Uterus (tissue), 3 donors: ENCODE measurements at regions not wholly inside any gene's neighbourhood (a gene's known extent, or its start where the extent isn't known, plus 50 kb on each side); places are given as distances from the start of the nearest gene placed in this dataset.

Source experiments
- DNase-seq, 2 donors: peaks; one replicate each; pipeline ENCODE4 v3.0.0-alpha.2; 2019 to 2020
- H3K27ac ChIP-seq, 2 donors: fragments of 200-600 bp; sonication (generic); 1 replicate in 1 of 2; 2 replicates in 1 of 2; pipeline ENCODE4 v1.5.1; 2016 to 2018
- H3K27me3 ChIP-seq, 2 donors: fragments of 200-600 bp; sonication (generic); one replicate each; pipeline ENCODE4 v1.5.1; 2018 to 2019; ENCODE audit warnings: control low read depth in 1 of 2
- H3K36me3 ChIP-seq, 2 donors: fragments of 200-600 bp; sonication (generic); one replicate each; pipeline ENCODE4 v1.5.1; 2019; ENCODE audit warnings: control low read depth in 1 of 2
- H3K4me1 ChIP-seq, 2 donors: fragments of 200-600 bp; sonication (generic); one replicate each; pipeline ENCODE4 v1.5.1; 2018 to 2019; ENCODE audit warnings: control low read depth in 1 of 2
- H3K4me3 ChIP-seq, 2 donors: fragments of 200-600 bp; sonication (generic); 1 replicate in 1 of 2; 2 replicates in 1 of 2; pipeline ENCODE4 v1.5.1; 2018 to 2019; ENCODE audit warnings: mild to moderate bottlenecking in 1 of 2
- H3K9me3 ChIP-seq, 2 donors: fragments of 200-600 bp; sonication (generic); one replicate each; pipeline ENCODE4 v1.5.1; 2019; ENCODE audit warnings: control low read depth in 1 of 2
- POLR2A ChIP-seq, 2 donors: fragments of 450-650 bp; IDR thresholded peaks; one replicate each; pipeline ENCODE4 v1.6.1; 2016; ENCODE audit warnings: antibody characterized with exemption in 2 of 2, mild to moderate bottlenecking in 1 of 2, moderate library complexity in 1 of 2
- intact Hi-C: fragments of 100-400 bp; cut with DNase I; formaldehyde crosslinking; loops from one replicate; pipeline ENCODE4 v1.15.1; 2023; ENCODE audit warnings: low total_unique reads
- TF ChIP-seq, protein P1 (sequence below), 4 experiments: fragments of 200-600 bp in 2 of 4; fragments of 450-650 bp in 2 of 4; sonication (generic) in 2 of 4; IDR thresholded peaks; one replicate each; pipeline ENCODE4 v1.5.1; 2016 to 2019; ENCODE audit warnings: antibody characterized with exemption in 4 of 4, mild to moderate bottlenecking in 2 of 4, moderate library complexity in 1 of 4
- donor health status: DM: yes; HTN: yes; CAD: no.

DNA sequence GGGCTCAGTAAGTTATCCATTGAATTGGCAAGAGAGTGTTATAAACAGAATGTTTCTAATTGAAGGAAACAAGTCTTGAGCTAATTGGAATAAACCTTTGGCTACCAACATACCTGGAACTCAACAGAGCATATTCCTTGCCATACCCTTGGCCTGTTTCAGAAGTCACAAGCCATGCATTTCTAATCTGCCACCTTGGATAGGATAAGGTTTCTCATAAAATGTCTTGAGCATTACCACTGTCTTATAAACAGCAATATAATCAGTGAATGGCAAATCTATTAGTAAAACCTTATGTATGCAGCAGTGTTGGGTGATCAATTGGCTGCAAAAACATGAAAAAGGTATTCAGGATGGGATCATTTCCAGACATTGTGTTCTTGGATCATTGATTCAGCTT is 765.2 kb upstream of the SEL1L start:
- no peak for DNase-seq
- Histone ChIP-seq H3K27ac (no peak overlapping the region), H3K9me3 (no peaks in the 10 kb centered on the region), H3K27me3 (no peaks in the 10 kb centered on the region), H3K4me3 (no peak overlapping the region), H3K36me3 (no peaks in the 10 kb centered on the region), H3K4me1 (no peaks in the 10 kb centered on the region)
- TF ChIP-seq, protein P1, sequence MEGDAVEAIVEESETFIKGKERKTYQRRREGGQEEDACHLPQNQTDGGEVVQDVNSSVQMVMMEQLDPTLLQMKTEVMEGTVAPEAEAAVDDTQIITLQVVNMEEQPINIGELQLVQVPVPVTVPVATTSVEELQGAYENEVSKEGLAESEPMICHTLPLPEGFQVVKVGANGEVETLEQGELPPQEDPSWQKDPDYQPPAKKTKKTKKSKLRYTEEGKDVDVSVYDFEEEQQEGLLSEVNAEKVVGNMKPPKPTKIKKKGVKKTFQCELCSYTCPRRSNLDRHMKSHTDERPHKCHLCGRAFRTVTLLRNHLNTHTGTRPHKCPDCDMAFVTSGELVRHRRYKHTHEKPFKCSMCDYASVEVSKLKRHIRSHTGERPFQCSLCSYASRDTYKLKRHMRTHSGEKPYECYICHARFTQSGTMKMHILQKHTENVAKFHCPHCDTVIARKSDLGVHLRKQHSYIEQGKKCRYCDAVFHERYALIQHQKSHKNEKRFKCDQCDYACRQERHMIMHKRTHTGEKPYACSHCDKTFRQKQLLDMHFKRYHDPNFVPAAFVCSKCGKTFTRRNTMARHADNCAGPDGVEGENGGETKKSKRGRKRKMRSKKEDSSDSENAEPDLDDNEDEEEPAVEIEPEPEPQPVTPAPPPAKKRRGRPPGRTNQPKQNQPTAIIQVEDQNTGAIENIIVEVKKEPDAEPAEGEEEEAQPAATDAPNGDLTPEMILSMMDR (IDR thresholded peaks at IDR 0.05), result no peak
- no peak for TF ChIP-seq POLR2A (IDR thresholded peaks at IDR 0.05)
- intact Hi-C loops, result no loop called here

DNA sequence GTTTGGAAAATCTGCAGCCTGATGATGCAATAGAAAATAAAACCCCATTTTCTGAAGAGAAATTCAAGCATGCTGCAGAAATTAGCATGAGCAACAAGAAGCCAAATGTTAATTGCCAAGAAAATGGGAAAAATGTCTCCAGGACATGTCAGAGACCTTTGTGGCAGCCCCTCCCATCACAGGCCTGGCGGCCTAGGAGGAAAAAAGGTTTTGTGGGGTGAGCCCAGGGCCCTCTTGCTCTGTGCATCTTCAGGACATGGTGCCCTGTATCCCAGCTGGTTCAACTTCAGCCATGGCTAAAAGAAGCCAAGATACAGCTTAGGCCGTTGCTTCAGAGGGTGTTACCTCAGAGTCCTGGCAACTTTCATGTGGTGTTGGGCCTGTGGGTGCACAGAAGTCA is 775.5 kb upstream of the SEL1L start:
- no peaks in the 10 kb centered on the region for H3K9me3 ChIP-seq
- intact Hi-C loops, result no loop called here
- no peak overlapping the region for H3K27ac ChIP-seq
- DNase-seq, result no peak
- no peaks in the 10 kb centered on the region for H3K27me3 ChIP-seq
- no peaks in the 10 kb centered on the region for H3K36me3 ChIP-seq
- no peak overlapping the region for H3K4me3 ChIP-seq
- H3K4me1 ChIP-seq, result no peaks in the 10 kb centered on the region
- TF ChIP-seq, protein P1 (IDR thresholded peaks at IDR 0.05), result no peak
- no peak for TF ChIP-seq POLR2A (IDR thresholded peaks at IDR 0.05)

DNA sequence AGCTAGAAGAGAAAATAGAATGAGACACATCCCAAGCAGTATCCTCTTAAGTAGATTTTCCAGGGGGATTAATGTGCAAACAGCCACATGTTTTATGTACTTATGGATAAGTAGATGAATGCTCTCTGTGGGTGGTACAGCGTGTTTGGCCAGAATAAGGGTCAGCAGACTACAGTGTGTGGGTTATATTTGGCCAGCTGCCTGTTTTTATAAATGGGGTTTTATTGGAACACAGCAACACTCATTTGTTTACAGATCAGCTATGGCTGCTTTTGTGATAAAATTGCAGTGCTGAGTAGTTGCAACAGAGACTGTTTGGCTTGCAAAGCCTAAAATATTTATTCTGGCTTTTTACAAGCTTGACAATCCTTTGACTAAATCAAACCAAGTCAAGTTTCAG is 780.2 kb upstream of the SEL1L start:
- Histone ChIP-seq H3K4me3 (no peak overlapping the region), H3K27ac (no peak overlapping the region), H3K36me3 (no peaks in the 10 kb centered on the region), H3K4me1 (no peaks in the 10 kb centered on the region), H3K9me3 (no peaks in the 10 kb centered on the region), H3K27me3 (no peaks in the 10 kb centered on the region)
- intact Hi-C loops, result no loop called here
- DNase-seq, result no peak
- TF ChIP-seq, protein P1 (IDR thresholded peaks at IDR 0.05), result no peak

DNA sequence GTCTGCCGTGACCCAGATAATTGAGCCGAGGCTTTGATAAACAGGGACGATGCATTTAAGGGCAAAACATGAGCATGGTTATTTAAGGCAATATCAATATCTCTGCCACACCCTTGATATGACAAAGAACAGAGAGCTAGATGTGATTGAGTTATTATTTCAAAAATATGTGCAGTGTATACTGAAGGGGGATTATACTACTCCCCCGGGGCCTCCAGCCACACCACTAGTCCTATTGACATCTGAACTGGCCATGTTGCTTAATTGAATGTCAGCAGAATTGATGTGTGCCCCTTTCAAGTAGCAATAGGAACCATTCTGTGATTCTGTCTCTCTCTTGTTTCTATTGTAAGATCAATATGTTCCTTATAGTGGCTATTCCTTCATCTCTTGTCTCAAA is 794.8 kb upstream of the SEL1L start:
- H3K4me1 ChIP-seq, result no peaks in the 10 kb centered on the region
- no peak for DNase-seq
- H3K27me3 ChIP-seq, result no peaks in the 10 kb centered on the region
- H3K9me3 ChIP-seq, result peaks cover 0 to 4% of the 10 kb centered on the region in 2 donors
- no peak for TF ChIP-seq POLR2A (IDR thresholded peaks at IDR 0.05)
- TF ChIP-seq, protein P1 (IDR thresholded peaks at IDR 0.05), result no peak
- H3K36me3 ChIP-seq, result no peaks in the 10 kb centered on the region
- intact Hi-C loops, result no loop called here
- H3K27ac ChIP-seq, result no peak overlapping the region
- no peak overlapping the region for H3K4me3 ChIP-seq

DNA sequence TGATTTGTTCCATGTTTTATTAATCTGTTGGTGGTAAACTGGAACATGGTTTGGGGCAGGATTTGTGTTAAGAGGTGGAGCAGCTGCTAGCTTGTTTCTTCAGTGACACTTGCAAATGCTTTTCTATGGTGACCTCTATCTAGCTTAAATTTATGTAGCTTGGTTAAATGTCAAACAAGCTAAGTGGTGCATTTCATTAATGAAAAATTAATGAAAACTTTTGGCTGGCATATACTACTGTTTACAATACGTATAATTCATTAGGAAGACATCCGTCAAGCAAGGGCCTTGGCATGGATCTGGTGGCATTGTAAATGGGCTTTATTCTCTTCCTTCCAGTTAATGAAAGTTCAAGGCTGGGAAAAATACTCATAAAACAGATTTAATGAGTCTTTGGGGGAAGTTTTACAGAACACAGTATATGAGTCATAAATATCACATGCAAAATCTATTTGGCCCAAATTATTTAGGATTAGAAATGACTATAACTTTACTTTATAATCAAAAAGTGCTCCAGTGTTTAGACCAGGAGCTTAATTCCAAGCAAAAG is 807.7 kb upstream of the SEL1L start:
- no peaks in the 10 kb centered on the region for H3K27me3 ChIP-seq
- intact Hi-C loops, result no loop called here
- TF ChIP-seq, protein P1 (IDR thresholded peaks at IDR 0.05), result no peak
- no peak for TF ChIP-seq POLR2A (IDR thresholded peaks at IDR 0.05)

More for the DNA sequence above, 807.7 kb upstream of the SEL1L start:
- no peak for DNase-seq
- no peak overlapping the region for H3K27ac ChIP-seq
- H3K4me3 ChIP-seq, result no peak overlapping the region
- no peaks in the 10 kb centered on the region for H3K36me3 ChIP-seq
- H3K9me3 ChIP-seq, result no peaks in the 10 kb centered on the region
- H3K4me1 ChIP-seq, result no peaks in the 10 kb centered on the region
